ENCODE measurements at regions not wholly inside any gene's neighbourhood (a gene's known extent, or its start where the extent isn't known, plus 50 kb on each side); places are given as distances from the start of the nearest gene placed in this dataset.

DNA sequence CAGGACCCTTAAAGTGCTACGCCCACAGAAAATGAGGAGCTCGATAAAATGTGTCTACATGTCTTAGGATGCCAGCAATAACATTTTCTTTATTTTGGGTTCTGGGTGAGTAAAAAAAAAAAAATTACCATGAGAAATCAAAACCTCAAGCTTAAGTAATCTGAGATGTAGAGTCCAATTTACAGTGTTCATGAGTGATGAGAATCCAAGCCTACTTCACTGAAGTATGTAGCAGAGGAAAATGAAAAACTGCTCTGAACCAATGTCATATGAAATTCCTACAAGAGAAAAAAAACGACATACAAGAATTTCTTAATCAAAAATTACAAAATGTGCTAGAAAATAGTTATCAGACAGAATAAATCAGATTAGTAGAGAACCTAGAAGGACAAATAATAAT, 274.4 kb downstream of the HTR7 start:
- TF ChIP-seq JUN (IDR thresholded peaks at IDR 0.05) (no peak), CTCF (IDR thresholded peaks at IDR 0.05) (no peak), RAD21 (conservative IDR thresholded peaks at IDR 0.05 in 1 of 2, IDR thresholded peaks at IDR 0.05 in 1 of 2) (no peak)
